Hepatocyte (in vitro differentiated cells): ENCODE measurements at regions not wholly inside any gene's neighbourhood (a gene's known extent, or its start where the extent isn't known, plus 50 kb on each side); places are given as distances from the start of the nearest gene placed in this dataset.

Experiments used
- EZH2 ChIP-seq: fragments of 200-600 bp; sonication (generic); IDR thresholded peaks from 2 replicates; pipeline ENCODE4 v1.6.1; 2016; ENCODE audit warnings: antibody characterized with exemption, mild to moderate bottlenecking, borderline replicate concordance
- EZH2phosphoT487 ChIP-seq: fragments of 200-600 bp; sonication (generic); IDR thresholded peaks from one replicate; pipeline ENCODE4 v1.6.1; 2018; ENCODE audit warnings: antibody characterized with exemption, mild to moderate bottlenecking, low read depth, moderate library complexity; ENCODE audit not compliant: unreplicated experiment, severe bottlenecking
- TF ChIP-seq, protein P1 (sequence below): fragments of 200-600 bp; sonication (generic); IDR thresholded peaks from 2 replicates; pipeline ENCODE4 v1.5.1; 2016; ENCODE audit warnings: antibody characterized with exemption, mild to moderate bottlenecking; ENCODE audit not compliant: poor library complexity

DNA sequence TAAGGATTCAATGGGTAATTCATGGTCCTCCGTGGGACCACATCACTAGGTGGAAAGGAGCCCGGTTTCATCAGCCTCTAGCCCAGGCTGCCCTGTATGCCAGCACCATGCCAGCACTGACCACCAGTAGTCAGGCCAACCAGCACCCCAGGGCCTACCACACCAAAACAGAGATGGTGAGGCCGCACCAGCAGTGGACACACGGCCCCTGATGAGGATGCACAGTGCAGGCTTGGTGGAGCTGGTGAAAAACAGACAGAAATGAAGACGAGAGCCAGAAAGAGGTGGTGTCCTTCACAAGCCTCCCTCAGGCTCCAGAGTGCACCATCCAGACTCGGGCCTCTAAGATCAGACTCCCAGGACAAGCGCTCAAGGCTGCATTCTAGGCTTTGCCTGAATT is 128.2 kb downstream of the MED10 start:
- TF ChIP-seq EZH2 (no peak), EZH2phosphoT487 (no peak)
- TF ChIP-seq, protein P1, sequence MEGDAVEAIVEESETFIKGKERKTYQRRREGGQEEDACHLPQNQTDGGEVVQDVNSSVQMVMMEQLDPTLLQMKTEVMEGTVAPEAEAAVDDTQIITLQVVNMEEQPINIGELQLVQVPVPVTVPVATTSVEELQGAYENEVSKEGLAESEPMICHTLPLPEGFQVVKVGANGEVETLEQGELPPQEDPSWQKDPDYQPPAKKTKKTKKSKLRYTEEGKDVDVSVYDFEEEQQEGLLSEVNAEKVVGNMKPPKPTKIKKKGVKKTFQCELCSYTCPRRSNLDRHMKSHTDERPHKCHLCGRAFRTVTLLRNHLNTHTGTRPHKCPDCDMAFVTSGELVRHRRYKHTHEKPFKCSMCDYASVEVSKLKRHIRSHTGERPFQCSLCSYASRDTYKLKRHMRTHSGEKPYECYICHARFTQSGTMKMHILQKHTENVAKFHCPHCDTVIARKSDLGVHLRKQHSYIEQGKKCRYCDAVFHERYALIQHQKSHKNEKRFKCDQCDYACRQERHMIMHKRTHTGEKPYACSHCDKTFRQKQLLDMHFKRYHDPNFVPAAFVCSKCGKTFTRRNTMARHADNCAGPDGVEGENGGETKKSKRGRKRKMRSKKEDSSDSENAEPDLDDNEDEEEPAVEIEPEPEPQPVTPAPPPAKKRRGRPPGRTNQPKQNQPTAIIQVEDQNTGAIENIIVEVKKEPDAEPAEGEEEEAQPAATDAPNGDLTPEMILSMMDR = no peak
